HepG2 (cell line): ENCODE measurements at regions not wholly inside any gene's neighbourhood (a gene's known extent, or its start where the extent isn't known, plus 50 kb on each side); places are given as distances from the start of the nearest gene placed in this dataset.

Source experiments
- MBD4 ChIP-seq: IDR thresholded peaks from 2 replicates; pipeline ENCODE4 v1.6.1; 2012; ENCODE audit warnings: low read length, inconsistent platforms, borderline replicate concordance
- MEF2D ChIP-seq: sonication (generic); formaldehyde crosslinking; IDR thresholded peaks from 2 replicates; pipeline ENCODE4 v1.5.1; 2020; ENCODE audit warnings: mild to moderate bottlenecking, missing genetic modification reagents
- ZKSCAN1 ChIP-seq: fragments of 150-350 bp; IDR thresholded peaks from 2 replicates; pipeline ENCODE4 v1.6.1; 2014; ENCODE audit warnings: low read length
- ZKSCAN8 ChIP-seq: IDR thresholded peaks from 2 replicates; pipeline ENCODE4 v1.6.1; 2016; ENCODE audit warnings: borderline replicate concordance, missing genetic modification reagents, missing compliant biosample characterization
- TF ChIP-seq, protein P1 (sequence below): IDR thresholded peaks from 2 replicates; pipeline ENCODE4 v1.6.1; 2016; ENCODE audit warnings: low read depth, borderline replicate concordance

DNA sequence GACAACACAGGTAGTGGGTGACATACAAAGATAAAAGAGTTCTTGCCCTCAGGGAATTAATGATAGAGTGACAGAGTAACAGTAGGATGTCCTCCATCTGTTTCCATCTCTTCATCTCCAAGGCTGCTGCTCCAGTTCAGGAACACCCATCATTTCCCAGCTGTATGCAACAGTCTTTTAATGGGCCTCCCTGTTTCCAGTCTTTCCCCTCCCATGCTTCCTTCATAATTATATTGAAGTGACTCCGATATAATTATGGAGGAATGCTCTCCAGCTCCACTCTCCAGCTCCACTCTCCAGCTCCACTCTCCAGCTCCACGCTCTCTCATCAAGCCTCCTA is 65.3 kb upstream of the MSN start:
- TF ChIP-seq ZKSCAN1 (no peak), MEF2D (CRISPR knock-in tag) (no peak), ZKSCAN8 (CRISPR knock-in tag) (no peak), MBD4 (no peak)
- TF ChIP-seq, protein P1, sequence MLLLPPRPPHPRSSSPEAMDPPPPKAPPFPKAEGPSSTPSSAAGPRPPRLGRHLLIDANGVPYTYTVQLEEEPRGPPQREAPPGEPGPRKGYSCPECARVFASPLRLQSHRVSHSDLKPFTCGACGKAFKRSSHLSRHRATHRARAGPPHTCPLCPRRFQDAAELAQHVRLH (CRISPR knock-in tag): no peak
